NCI-H82 treated with DMSO at 0.1 percent for 48 hours (cell line): ENCODE measurements at regions not wholly inside any gene's neighbourhood (a gene's known extent, or its start where the extent isn't known, plus 50 kb on each side); places are given as distances from the start of the nearest gene placed in this dataset.
A peak's percentile ranks its signal among the peaks of the same experiment; 100 is the strongest.

ENCODE experiments used
- DNase-seq: peaks from one replicate; lab custom pipeline; 2025; ENCODE audit not compliant: unreplicated experiment; lab: John Stamatoyannopoulos, UW

- no peak for DNase-seq
These were observed 463.6 kb upstream of the KCNMB2 start for GRCh38 chr3:178072391-178073305.

- DNase-seq = no peak
These were observed 462.9 kb upstream of the KCNMB2 start for GRCh38 chr3:178073366-178073765.

GRCh38 chr3:178075344-178075743 is 460.9 kb upstream of the KCNMB2 start:
- DNase-seq = no peak

GRCh38 chr3:178078953-178079352 is 457.3 kb upstream of the KCNMB2 start:
- DNase-seq = no peak

- DNase-seq = no peak
These were observed 456.3 kb upstream of the KCNMB2 start for GRCh38 chr3:178079966-178080365.

- DNase-seq = no peak
These were observed 453.8 kb upstream of the KCNMB2 start for GRCh38 chr3:178082326-178082906.

GRCh38 chr3:178083906-178084866 is 452.1 kb upstream of the KCNMB2 start:
- peak; percentile 47 for DNase-seq

- DNase-seq = peak; percentile 91
These were observed 451.1 kb upstream of the KCNMB2 start for GRCh38 chr3:178084938-178085816.

GRCh38 chr3:178085817-178086123 is 450.5 kb upstream of the KCNMB2 start:
- no peak for DNase-seq

GRCh38 chr3:178086144-178086825 is 450.0 kb upstream of the KCNMB2 start:
- peak; percentile 78 for DNase-seq

GRCh38 chr3:178087376-178087775 is 448.9 kb upstream of the KCNMB2 start:
- DNase-seq = no peak

- no peak for DNase-seq
These were observed 447.3 kb upstream of the KCNMB2 start for GRCh38 chr3:178088963-178089362.

- no peak for DNase-seq
These were observed 445.3 kb upstream of the KCNMB2 start for GRCh38 chr3:178090899-178091298.

GRCh38 chr3:178095522-178095921 is 440.7 kb upstream of the KCNMB2 start:
- DNase-seq = no peak

GRCh38 chr3:178096955-178097354 is 439.3 kb upstream of the KCNMB2 start:
- no peak for DNase-seq

- DNase-seq = no peak
These were observed 438.7 kb upstream of the KCNMB2 start for GRCh38 chr3:178097576-178097975.

- peak; percentile 57 for DNase-seq
These were observed 437.0 kb upstream of the KCNMB2 start for GRCh38 chr3:178099274-178099673.

GRCh38 chr3:178099862-178100261 is 436.4 kb upstream of the KCNMB2 start:
- no peak for DNase-seq

GRCh38 chr3:178100908-178101307 is 435.3 kb upstream of the KCNMB2 start:
- DNase-seq = no peak

GRCh38 chr3:178103140-178103539 is 433.1 kb upstream of the KCNMB2 start:
- no peak for DNase-seq
